CD4-positive, alpha-beta T cell treated with Interleukin-17A for 1 hour (primary cell): ENCODE measurements at regions not wholly inside any gene's neighbourhood (a gene's known extent, or its start where the extent isn't known, plus 50 kb on each side); places are given as distances from the start of the nearest gene placed in this dataset.

Experiments used
- DNase-seq: peaks from one replicate; pipeline ENCODE4 v3.0.0-alpha.2; 2020

DNA sequence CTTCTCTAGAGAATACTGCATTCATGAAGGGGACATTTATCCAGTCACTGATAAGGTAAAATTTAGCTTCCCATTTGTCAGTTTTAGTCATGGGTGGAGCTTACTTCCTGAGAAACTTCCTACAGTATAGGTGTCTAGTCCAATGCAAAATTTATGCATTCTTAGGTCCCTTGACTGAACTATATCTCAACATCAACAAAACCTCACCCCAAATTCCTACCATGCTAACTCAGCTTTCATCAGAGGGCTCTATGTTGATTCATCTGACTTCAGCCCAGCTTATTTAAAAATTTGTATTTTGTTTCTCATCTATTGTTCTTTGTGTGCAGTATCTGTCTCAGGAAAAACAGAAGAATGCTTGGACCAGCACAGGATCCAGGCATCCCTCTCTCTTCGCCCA is 296.4 kb upstream of the ACVR2A start:
- DNase-seq = no peak

DNA sequence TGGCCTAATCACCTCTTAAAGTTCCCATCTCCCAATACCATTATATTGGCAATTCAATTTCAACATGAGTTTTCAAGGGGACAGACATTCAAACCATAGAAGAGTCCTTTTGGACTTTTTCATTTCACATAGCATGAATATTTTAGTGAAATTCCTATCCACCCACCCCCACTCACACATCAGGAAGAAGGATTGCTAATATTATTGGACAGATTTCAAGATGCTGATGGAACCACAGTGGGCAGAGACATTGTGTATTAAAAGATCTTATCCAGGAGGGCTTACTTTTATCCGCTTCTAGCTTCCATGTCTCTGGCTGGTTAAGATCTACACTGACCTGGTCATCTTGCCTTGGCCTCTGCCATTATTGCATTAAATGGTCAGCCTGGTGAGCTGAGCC is 297.4 kb upstream of the ACVR2A start:
- no peak for DNase-seq

DNA sequence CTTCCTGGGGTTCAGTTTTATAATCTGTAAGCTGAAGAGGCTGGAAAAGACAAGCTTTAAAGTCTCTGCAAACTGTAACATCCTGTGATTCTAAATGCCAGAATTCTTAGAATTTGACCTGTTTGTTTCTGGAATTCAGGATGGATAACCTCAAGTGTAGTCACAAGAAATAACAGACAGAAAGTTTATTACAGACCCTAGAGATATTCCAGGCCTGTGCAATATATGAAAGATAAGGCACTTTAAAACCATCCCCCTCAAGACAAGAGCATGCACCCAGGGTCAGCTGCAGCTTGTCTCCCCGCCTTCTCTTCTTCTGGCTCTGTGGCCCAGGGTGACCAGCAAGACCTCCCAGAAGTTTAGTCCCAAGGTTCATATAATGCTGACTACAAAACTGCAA is 298.7 kb upstream of the ACVR2A start:
- no peak for DNase-seq

DNA sequence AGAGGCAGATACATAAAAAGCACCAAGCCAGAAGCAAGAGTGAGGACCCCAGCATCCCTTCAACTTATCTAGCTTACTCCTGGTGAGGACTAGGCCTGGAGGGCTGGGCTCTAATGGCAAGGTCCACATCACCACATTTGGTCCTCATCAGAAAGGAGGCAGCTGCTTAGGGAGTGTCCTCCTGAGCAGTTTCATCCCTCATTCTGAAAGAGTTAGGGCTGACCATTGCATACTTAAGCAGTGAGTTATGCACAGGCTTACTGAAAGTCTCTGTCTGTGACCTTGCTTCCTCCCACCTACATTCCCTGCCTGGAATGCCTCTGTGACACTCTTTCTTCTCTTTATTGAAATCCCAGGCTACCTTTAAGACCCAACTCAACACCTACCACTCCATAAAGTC is 301.8 kb upstream of the ACVR2A start:
- DNase-seq = no peak

DNA sequence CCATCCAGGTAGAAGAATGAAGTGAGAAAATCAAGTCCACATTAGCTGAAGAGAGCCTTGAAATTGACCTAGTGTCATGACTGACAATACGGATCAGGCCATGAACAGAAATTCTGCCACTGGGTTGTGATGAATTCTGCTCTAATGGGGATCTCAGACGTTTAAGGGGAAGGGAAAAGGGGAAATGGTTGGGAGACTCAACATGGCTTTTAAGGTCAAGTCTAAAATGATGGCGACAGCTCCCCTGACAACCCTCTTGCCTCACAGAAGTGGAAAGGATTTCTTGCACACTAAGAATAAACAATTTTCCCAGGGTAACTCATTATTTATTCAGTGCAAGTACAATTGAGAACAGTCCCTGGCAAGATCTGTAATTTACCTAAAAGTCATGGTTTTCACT is 302.5 kb upstream of the ACVR2A start:
- DNase-seq = no peak

DNA sequence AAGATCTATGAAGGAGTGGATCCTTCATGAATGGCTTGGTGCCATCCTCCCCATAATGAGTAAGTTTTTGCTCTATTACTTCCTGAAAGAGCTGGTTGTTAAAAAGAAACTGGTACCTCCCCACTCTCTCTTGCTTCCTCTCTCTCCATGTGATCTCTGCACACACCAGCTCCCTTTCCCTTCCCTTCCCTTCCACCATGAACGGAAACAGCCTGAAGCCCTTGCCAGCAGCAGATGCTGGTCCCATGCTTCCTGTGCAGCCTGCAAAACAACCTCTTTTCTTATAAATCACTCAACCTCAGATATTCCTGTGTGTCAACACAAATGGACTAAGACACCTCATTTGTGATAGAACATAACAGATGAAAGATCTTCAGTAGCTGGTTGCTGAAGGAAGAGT is 303.5 kb upstream of the ACVR2A start:
- DNase-seq = no peak

DNA sequence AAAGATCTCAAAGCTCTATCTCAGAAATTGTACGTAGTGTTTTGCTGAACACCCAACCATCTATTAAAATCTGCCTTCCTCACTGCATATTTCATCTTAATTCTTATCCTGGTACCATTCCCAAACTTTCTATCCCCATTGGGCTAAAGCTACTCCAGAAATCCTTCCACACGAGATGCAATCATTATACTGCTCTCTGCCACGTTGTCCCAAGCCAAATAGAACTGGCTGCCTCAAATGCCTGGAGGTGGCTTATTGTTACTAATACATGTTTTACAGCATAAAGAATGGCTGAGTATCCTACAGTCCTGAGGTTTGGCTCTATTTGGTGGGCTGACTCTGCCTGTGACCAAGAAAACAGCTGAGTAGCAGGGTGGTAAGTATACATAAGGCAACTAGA is 306.0 kb upstream of the ACVR2A start:
- DNase-seq = no peak

DNA sequence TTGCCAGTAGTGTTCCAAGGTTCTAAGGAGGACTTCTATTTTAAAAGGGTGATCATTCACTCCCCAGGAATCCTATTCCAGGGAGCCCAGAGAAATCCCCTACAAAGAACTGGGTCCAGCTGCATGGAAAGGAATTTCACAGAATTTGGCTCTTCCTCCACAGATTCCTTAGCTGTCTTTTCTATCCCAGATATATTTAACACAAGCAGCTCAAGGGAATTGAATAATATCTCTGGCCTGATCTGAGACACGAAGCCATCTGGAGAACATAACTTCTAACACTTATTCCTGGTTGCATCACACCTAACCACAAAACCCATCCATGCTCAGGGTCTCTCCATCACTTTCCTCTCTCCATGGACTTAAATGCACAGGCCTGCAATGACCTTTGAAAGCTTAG is 306.7 kb upstream of the ACVR2A start:
- no peak for DNase-seq

DNA sequence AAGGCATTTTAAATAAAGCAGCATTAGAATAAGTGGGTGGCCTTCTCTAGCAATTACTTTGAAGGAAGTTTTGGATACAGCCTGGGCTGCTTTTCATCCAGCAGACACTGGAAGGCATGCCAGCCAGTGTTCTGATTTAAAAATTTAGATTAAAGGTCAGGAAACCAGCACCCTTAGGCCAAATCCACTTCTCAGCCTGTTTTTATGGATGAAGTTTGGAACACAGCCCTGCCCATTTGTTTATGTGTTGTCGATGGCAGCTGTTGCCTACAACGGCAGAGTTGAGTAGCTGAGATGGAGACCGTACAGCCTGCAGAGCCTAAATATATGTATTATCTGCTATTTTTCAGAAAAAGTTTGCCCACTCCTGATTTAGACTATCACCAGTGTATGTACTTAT is 313.6 kb upstream of the ACVR2A start:
- no peak for DNase-seq

DNA sequence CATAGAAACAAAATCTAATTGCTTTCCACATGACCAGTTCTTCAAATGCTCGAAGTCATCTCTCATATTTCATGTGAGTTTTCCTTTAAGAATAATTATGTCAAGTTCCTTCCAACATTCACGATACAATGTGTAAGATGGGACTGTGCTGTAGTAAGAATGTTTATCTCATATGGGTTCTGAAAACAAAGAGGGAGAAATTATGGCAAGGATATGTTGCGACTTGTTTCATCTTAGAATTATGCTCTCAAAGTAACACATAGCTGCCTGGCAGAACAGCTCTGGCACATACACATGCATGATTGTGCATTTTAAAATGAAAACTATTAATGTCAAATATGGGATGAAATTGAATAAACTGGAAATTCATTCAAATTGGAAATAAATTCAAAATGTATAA is 314.8 kb upstream of the ACVR2A start:
- DNase-seq = no peak

DNA sequence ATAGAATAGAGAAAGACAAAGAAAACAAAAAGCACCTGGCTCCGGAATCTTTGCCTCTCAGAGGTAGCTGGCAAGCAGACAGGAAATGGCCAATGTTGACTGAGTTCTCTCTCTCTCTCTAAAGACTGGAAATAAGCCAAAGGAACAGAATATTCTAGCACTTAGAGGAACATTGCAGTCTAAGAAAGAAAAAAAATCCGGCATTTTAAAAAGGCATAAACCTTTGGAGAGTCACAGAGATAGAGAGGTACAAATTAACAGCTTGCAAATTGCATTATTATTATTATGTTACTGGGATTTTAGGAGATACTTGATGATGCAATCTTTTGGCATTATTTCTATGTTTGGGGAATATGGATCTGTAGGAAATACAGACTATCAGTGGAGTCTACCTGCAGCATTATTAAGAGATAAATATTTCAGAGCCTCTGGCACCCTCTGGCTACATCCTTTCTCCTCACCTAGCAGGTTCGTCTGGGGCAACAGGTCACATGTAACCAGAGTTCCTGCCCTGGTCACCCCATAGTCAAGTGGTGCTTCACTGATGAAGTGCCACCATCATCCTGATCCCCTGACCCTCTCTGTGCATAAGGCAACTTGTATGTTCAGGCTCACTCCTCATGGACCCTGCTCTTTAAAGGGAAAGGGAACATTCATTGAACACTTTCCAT is 318.9 kb upstream of the ACVR2A start:
- DNase-seq = peak; percentile 4

DNA sequence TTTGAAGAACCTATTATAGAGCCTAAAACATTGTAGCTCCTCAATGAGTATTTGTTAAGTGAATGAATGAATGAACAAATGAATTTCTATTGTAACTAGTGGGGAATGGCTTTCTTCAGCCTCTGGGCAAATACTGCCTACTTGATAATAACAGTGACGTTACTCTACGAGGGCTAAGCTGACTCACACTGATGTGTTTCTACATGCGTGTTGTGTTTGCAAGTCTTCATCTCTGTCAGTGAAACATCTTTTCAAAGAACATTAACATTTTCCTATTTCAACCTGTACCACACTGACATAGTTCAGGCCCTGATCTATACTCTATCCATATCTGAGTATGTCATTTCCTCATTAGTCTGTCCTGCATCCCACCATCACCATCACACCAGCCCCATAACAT is 319.9 kb upstream of the ACVR2A start:
- DNase-seq = no peak

DNA sequence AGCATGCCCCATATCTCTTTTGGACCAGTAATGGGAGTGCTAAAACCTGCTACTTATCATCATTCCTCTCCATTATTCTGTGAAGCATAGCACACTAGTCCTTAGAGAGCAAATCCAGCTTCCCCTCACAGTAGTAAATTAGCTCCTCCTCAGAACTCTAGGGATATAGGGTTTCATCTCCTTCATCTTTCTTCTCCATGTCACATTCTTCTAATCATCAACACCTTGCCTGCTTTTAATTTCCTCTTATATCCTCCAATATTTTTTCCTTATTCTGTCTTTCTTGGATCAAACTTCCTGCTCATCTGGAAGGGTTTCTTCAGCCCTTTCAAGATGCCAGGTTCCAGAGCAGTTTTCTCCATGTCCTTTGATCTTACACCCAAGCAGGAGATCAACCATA is 321.4 kb upstream of the ACVR2A start:
- DNase-seq = no peak

DNA sequence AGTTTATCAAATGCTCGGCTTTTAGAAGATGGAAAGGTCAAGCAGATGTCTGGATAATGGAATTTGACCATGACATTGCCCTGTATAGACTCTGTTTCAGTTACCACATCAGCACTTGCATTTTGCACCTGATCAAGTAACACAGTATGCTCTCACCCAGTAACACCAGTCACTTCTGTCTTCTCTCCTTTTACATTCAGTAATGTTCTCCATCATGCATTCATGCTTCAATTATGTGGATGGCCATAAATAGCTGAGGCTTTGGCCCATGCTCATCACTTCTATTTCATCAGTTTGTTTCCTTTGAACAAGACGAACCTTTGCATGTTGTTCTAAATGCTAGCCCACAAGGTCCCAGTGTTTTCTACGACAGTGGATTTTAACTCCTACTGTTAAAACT is 322.9 kb upstream of the ACVR2A start:
- DNase-seq = no peak

DNA sequence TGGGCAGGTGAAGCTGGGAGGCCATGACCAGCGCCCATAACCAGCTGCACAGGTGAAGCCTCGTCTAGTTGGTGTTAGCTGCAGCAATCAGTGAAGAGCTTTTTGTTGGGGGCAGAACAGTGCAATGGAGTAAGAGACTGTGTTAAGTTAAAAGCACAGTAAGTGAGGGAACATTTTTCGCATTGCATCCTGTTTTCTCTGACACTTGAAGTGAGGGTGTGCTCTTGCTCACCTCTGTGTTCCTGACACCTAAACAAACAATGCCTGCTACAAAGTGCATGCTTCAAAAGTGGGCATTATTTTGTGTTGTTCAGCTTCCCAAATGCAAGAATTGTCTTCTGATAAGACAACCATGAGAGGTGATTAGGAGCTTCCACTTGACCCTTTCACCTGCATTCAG is 324.0 kb upstream of the ACVR2A start:
- DNase-seq = no peak

DNA sequence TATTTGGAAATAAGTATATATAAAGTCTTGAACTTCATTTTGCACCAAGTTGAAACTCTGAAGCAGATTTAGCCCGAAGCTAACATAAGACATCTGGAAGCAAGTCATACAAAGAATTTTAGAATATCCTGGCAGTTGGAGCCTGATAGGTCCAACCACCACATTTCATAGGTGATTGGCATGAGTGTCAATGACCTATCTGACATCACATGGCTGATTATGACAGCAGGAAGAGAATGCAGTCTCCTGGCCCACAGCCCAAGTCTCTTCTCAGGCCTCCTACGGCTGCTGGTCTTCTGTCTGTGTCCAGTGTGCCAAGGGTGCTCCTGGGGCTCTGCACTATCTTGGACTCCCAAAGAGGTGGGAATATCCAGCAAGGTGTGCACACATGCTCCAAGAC is 325.7 kb upstream of the ACVR2A start:
- no peak for DNase-seq

DNA sequence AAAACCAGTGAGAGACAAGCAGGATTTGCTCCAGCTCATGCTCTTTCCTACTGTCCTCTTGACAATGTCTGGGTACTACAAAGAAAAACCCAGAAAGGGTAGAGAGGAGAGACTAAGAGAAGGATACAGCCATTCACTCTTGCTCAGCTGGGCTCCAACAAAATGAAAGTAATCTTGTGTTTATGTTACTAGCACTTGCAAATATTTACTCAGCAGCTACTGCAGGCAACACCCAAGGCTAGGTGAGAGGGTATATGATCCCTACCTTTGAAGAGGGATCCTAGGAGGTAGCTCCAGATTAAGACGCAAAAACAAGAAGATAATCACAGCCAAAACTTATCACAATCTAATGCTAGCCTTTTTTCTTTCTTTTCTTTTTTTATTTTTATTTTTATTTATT is 329.6 kb upstream of the ACVR2A start:
- DNase-seq = no peak

DNA sequence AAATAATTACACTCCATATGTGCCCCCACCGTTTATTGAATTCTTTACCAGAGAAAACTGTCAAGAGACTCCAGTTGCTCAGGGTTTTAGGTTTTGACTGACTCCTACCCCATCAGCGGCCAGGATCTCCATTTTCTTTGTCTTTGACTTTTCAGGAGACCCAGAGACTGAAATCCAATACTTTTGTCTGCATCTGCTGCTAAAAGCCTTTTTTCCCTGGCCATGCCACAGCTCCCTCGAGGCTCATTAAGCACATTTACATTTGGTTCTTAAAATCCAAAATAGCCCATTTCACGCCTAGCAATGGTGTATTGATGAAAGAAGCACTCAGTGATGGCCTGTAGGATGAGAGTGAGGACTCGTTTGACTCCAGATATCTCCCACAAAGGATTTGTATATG is 332.6 kb upstream of the ACVR2A start:
- no peak for DNase-seq

DNA sequence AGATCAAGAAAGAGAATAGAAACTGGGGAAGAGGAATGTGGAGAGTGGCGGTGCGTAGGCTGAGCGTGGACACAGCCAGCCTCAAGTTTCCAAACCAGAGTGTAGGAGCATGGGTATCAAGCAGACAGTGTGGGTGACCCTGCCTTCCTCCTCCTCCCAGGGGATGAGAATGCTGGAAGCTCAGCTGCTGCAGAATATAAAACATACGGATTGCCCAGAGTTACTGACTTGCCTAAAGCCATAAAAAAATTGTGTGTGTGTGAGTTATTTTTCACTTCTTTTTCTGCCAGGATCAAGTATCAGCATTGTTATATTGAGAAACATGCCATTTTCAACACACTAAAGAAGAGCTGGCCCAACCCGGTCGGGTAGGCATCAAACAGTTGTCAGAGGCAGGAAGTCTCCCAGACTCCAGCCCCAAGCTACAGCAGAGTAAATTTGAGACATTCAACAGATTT is 333.3 kb upstream of the ACVR2A start:
- DNase-seq = no peak

DNA sequence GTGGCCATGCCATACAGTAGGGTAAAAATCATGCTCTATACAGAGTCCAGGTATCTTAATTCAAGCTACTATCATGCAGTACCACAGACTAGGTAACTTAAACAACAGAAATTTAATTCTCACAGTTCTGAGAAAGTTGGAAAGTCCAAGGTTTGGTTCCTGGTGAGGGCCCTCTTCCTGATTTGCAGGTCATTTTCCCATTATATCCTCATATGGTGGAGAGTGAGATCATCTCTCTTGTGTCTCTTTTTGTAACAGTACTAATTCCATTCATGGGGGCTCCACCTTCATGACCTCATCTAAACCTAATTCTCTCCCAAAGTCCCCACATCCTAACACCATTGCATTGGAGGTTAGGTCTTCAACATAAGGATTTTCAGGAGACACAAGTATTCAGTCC is 335.0 kb upstream of the ACVR2A start:
- DNase-seq = no peak

DNA sequence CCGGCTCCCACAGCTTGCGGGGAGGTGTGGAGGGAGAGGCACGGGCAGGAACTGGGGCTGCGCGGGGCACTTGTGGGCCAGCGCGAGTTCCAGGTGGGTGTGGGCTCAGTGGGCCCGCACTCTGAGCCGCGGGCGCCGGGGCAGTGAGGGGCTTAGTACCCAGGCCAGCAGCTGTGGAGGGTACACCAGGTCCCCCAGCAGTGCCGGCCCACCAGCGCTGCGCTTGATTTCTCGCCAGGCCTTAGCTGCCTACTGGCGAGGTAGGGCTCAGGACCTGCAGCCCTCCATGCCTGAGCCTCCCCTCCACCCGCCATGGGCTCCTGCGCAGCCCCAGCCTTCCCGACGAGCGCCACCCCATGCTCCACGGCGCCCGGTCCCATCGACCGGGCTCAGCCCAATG is 337.9 kb upstream of the ACVR2A start:
- no peak for DNase-seq

DNA sequence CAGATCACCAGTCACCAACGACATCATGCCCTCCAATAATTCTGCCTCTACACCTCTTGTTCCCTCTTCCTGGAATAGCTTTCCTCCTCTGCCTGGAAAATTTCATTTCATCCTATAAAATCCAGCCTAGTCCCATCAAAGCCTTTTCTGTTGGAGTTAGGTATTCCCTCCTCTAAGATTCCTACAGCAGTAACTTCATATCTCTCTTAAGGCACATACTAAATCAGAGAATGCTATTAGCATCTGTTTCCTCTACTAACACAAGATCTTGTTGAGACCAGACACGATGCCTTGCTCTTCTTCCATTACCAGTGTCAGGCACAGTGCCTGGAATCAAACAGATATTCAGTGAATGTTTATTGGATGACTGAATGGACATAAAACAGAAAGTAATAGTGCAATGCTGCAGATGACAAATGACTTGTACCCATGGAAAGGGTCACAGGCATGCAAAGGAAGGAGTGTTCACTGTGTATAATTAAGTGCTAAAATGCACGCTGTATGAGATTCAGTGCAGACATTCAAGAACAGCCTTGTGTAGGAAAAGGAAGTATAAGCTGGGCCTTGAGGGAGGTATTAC is 342.0 kb upstream of the ACVR2A start:
- DNase-seq = no peak

DNA sequence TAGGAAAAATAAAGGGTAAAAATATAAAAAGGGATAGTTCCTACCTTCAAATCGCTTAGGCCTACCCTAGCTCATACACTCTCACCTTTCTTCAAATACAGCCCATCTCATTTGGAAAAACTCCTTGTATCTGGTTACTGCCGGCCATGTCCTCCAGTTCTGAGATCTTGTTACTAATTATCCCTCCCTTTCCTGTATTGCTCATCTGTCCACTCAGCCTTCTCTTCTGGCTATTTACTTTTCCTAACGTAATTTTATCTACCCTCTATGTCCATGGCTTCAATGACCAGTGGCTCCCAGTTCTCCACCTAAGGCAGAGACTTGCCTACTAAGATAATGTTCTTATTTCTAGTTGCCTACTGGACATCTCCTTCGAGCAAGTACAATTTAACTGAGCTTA is 342.9 kb upstream of the ACVR2A start:
- no peak for DNase-seq

DNA sequence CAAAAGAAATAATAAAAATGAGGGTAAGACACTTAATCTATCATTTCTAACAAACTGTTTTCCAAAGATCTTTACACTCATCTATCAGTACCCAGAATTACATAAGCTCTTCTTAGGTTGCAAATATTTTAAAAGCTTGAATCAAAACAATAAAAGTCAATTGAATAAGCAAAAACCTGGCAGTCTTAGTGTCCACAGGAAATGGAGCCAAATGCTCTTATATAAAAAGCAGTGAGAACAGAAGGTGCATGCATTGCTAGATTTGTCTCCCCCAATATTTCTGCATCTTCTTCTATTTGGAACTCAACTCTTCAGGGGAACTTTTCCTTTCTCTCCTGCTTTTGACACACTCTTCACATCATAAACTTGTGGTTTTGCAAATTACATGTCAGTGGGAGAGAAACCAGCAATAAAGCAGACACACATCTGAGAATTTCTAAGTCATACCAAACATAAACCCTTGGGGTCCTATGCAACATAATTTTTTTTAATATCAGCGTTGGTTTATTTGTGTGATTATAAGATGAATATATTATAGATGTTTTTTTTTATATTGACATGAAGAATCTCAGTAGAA is 343.9 kb upstream of the ACVR2A start:
- no peak for DNase-seq

DNA sequence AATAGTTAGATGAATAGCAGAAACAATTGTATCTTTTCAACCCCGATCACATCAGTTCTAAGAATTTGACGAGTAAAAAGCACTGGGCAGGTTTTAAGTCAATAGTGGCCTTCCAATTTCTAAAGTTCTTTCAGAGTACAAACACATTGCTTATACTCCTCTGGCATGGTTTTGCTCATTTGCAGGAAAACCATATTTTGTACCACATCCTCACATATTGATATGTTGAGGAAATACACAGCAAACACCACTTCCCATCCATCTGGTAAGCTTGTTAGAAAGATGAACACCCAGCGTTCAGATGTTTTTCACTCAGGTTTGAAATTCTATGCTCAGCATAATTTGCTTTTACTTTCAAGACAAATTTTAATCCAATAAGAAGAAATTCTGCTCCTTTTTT is 344.6 kb upstream of the ACVR2A start:
- peak; percentile 36 for DNase-seq
